ENCODE measurements at regions not wholly inside any gene's neighbourhood (a gene's known extent, or its start where the extent isn't known, plus 50 kb on each side); places are given as distances from the start of the nearest gene placed in this dataset.

DNA sequence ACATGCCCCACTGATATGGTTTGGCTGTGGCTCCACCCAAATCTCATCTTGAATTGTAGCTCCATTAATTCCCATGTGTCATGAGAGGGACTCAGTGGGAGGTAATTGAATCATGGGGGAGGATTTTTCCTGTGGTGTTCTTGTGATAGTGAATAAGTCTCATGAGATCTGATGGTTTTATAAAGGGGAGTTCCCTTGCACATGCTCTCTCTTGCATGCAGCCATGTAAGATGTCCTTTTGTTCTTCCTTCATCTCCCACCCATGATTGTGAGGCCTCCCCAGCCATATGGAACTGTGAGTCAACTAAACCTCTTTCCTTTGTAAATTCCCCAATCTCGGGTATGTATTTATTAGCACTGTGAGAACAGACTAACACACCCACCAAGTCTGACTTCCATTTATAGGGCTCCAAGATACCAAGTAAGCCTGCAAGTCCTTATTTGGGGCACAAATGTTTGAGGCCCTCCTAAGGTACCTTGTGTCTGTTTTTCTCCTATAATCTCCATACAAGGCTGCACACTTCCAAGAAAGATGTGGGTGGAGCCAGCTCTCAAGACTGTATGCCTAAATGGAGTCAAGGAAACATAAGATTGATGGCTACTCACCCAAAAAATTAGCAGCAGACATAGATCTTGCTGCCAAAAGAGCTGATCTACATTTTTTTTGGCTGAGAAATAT is 364.7 kb downstream of the TXNL1 start:
- TF ChIP-seq, protein P1, sequence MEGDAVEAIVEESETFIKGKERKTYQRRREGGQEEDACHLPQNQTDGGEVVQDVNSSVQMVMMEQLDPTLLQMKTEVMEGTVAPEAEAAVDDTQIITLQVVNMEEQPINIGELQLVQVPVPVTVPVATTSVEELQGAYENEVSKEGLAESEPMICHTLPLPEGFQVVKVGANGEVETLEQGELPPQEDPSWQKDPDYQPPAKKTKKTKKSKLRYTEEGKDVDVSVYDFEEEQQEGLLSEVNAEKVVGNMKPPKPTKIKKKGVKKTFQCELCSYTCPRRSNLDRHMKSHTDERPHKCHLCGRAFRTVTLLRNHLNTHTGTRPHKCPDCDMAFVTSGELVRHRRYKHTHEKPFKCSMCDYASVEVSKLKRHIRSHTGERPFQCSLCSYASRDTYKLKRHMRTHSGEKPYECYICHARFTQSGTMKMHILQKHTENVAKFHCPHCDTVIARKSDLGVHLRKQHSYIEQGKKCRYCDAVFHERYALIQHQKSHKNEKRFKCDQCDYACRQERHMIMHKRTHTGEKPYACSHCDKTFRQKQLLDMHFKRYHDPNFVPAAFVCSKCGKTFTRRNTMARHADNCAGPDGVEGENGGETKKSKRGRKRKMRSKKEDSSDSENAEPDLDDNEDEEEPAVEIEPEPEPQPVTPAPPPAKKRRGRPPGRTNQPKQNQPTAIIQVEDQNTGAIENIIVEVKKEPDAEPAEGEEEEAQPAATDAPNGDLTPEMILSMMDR (IDR thresholded peaks at IDR 0.05), result no peak
- no peak for TF ChIP-seq POLR2A (IDR thresholded peaks at IDR 0.05; ENCODE audit: low read depth)
- TF ChIP-seq EP300 (IDR thresholded peaks at IDR 0.05), result no peak
